ENCODE measurements at regions not wholly inside any gene's neighbourhood (a gene's known extent, or its start where the extent isn't known, plus 50 kb on each side); places are given as distances from the start of the nearest gene placed in this dataset.

GRCh38 chr1:173409613-173410012 lies 67.5 kb upstream of the PRDX6 start:
- in situ Hi-C loops (cut with MboI; ENCODE audit: low sequenced_read_pairs) (loop anchor here (10.0 kb wide), 1 partner anchor 585 kb away; no protein-coding TSS in a partner anchor), intact Hi-C loops (cut with micrococcal nuclease) (loop anchor here (5.0 to 10.0 kb wide), 3 partner anchors 112 to 505 kb away; no protein-coding TSS in a partner anchor), dilution Hi-C loops (cut with HindIII; ENCODE audit: low sequenced_read_pairs, unreplicated experiment) (no loop called here)
- CTCF ChIA-PET, result no interaction called here
- no peaks in the 10 kb centered on the region for H3K9me3 ChIP-seq (ENCODE audit: control insufficient read depth, insufficient read depth, low read length)
- TF ChIP-seq SMC3 (IDR thresholded peaks at IDR 0.05; ENCODE audit: low read depth, low read length), result no peak
- TF ChIP-seq RCOR1 (IDR thresholded peaks at IDR 0.05; ENCODE audit: insufficient replicate concordance, low read length), result no peak
- TF ChIP-seq BHLHE40 (IDR thresholded peaks at IDR 0.05; ENCODE audit: low read depth, low read length), result 0 out of 2 replicates have a peak, but pooled peaks have one; percentile 5
- no peak for TF ChIP-seq CHD1 (IDR thresholded peaks at IDR 0.05; ENCODE audit: low read depth, low read length)
- no peak for TF ChIP-seq FOS (IDR thresholded peaks at IDR 0.05; ENCODE audit: low read depth, low read length)
- no peak for TF ChIP-seq NFE2L2 (IDR thresholded peaks at IDR 0.05; ENCODE audit: low read depth, low read length)
- TF ChIP-seq CTCF (conservative IDR thresholded peaks at IDR 0.05; ENCODE audit: low read depth, low read length), result no peak
- POLR2A ChIA-PET (ENCODE audit: unreplicated experiment), result no interaction called here
- peaks cover 9% of the 10 kb centered on the region for H3K9me1 ChIP-seq (ENCODE audit: insufficient read depth, low read length)
- no peak overlapping the region for H2AFZ ChIP-seq (replicated peaks; ENCODE audit: low read length, poor library complexity)
- no peak overlapping the region for H3K23ac ChIP-seq (ENCODE audit: low read depth, low read length)
- H4K8ac ChIP-seq (ENCODE audit: low read depth in 2 of 2, low read length in 2 of 2), result no peak overlapping the region
- peaks cover 10% of the 10 kb centered on the region for H3K4me1 ChIP-seq (ENCODE audit: control insufficient read depth, insufficient read depth, low read length)
- WGBS, 2 experiments (ENCODE audit: extremely low coverage in 2 of 2, insufficient read length in 1 of 2), result no CpG with 5 or more reads among the region's 3 CpGs
- H2AK5ac ChIP-seq (ENCODE audit: low read depth, low read length), result no peak overlapping the region; the same call in 1 of the 2 replicates
- H3K27ac ChIP-seq (ENCODE audit: insufficient read depth, low read length), result no peak overlapping the region
- H3K4me3 ChIP-seq (ENCODE audit: insufficient read depth, low read depth, low read length), result no peak overlapping the region
- H2BK5ac ChIP-seq (ENCODE audit: low read depth, low read length, poor library complexity, severe bottlenecking), result no peak overlapping the region
- H3K9ac ChIP-seq (ENCODE audit: low read depth, low read length), result no peak overlapping the region
- H3K36me3 ChIP-seq (ENCODE audit: control insufficient read depth, insufficient read depth, low read length), result no peaks in the 10 kb centered on the region
- BruUV-seq (replicated peaks), result no TSS peak
- H2BK20ac ChIP-seq (ENCODE audit: low read depth, low read length), result no peak overlapping the region
- no peak overlapping the region for H3K56ac ChIP-seq (ENCODE audit: extremely low read depth, insufficient read depth, low read length)
- H3K14ac ChIP-seq (replicated peaks; ENCODE audit: low read depth, low read length), result no peak overlapping the region
- ATAC-seq (ENCODE audit: low read depth) (0 out of 2 replicates have a peak, but pooled peaks have one; percentile 15), DNase-seq (peak; percentile 76)
- H4K20me1 ChIP-seq (ENCODE audit: insufficient read depth, low read length), result no peaks in the 10 kb centered on the region
- H2BK15ac ChIP-seq (ENCODE audit: low read depth, low read length), result no peak overlapping the region
- H4K5ac ChIP-seq (ENCODE audit: low read depth, low read length), result no peak overlapping the region
- no peak overlapping the region for H2AK9ac ChIP-seq (replicated peaks; ENCODE audit: low read depth, low read length, poor library complexity)
- H4K91ac ChIP-seq (ENCODE audit: insufficient read depth, low read depth, low read length), result no peak overlapping the region
- H2BK120ac ChIP-seq (ENCODE audit: low read depth, low read length), result 0 out of 2 replicates have a peak overlapping the region, but pooled peaks have one; percentile 11
- no peaks in the 10 kb centered on the region for H3K27me3 ChIP-seq (ENCODE audit: control insufficient read depth, insufficient read depth, low read length)
- H3K4me2 ChIP-seq (ENCODE audit: low read depth, low read length), result no peak overlapping the region
- no peaks in the 10 kb centered on the region for H3K79me1 ChIP-seq (ENCODE audit: low read depth in 1 of 2, low read length in 2 of 2)
- no peak overlapping the region for H3K18ac ChIP-seq (ENCODE audit: low read depth, low read length)
- H3K4ac ChIP-seq (ENCODE audit: low read depth, low read length), result peak overlapping the region; percentile 15; the same call in 1 of the 2 replicates

Measured in IMR-90 (cell line).